GM23248 (cell line): ENCODE measurements at regions not wholly inside any gene's neighbourhood (a gene's known extent, or its start where the extent isn't known, plus 50 kb on each side); places are given as distances from the start of the nearest gene placed in this dataset.

Experiments
- EZH2 ChIP-seq: fragments of 200-600 bp; sonication (generic); IDR thresholded peaks from 2 replicates; pipeline ENCODE4 v1.6.1; 2018; ENCODE audit warnings: antibody characterized with exemption, mild to moderate bottlenecking; ENCODE audit not compliant: insufficient read depth, poor library complexity, severe bottlenecking
- EZH2phosphoT487 ChIP-seq: fragments of 200-600 bp; sonication (generic); IDR thresholded peaks from 2 replicates; pipeline ENCODE4 v1.6.1; 2018; ENCODE audit warnings: antibody characterized with exemption, moderate library complexity, mild to moderate bottlenecking, low read depth; ENCODE audit not compliant: insufficient read depth

DNA sequence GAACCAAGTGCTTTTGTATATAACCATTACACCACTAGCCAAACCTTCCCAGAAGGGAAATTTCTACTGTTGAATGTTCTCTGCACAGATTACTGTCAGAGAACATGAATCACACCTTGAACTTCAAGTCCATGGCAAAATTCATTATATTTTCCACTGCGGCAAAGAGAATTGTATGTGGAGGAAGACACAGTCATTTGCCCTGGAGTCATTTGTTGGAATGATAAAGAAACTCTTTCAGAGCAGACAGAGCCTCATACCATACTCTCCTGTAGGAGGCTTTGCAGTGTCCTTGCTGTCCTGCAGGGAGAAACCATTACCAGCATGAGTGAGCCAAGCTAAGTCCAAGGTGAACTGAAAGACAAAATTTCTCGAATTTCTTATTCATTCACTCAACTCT lies 369.0 kb downstream of the ARHGEF28 start:
- TF ChIP-seq EZH2 (no peak), EZH2phosphoT487 (no peak)
